B cell (primary cell): ENCODE measurements at regions not wholly inside any gene's neighbourhood (a gene's known extent, or its start where the extent isn't known, plus 50 kb on each side); places are given as distances from the start of the nearest gene placed in this dataset.

Source experiments
- ATAC-seq: fragments of 200-7000 bp; cut with Tn5 transposase; one replicate; pipeline ENCODE4 v1.10.0; 2021; ENCODE audit warnings: low read depth, mild to moderate bottlenecking, moderate number of reproducible peaks, moderate library complexity
- CTCF ChIA-PET: fragments of 350-600 bp; sonication (Branson Sonifier 250); formaldehyde crosslinking; loops from one replicate; lab custom pipeline; 2021; ENCODE audit warnings: antibody characterized with exemption, inconsistent platforms; lab: Charles Lee
- POLR2A ChIA-PET: fragments of 350-600 bp; sonication (Branson Sonifier 250); formaldehyde crosslinking; loops from one replicate; lab custom pipeline; 2021; ENCODE audit warnings: antibody characterized with exemption; lab: Charles Lee
- DNase-seq: peaks from one replicate; pipeline ENCODE4 v3.0.0; 2013
- H2AFZ ChIP-seq: 2 replicates; pipeline ENCODE4 v1.6.1; 2012; ENCODE audit warnings: mild to moderate bottlenecking, low read depth, low read length; ENCODE audit not compliant: insufficient read depth, poor library complexity, severe bottlenecking
- H3K27ac ChIP-seq, 2 donors: 1 replicate in 1 of 2; 2 replicates in 1 of 2; pipeline ENCODE4 v1.5.1; 2012 to 2013; ENCODE audit warnings: low read length in 2 of 2, mild to moderate bottlenecking in 2 of 2, moderate library complexity in 1 of 2
- H3K27me3 ChIP-seq, 4 experiments: fragments of 200-600 bp in 1 of 4; sonication (generic) in 1 of 4; replicated peaks in 1 of 4; 1 replicate in 2 of 4; 2 replicates in 2 of 4; pipeline versions ENCODE4 v1.6.1 to v1.7.0; 2013 to 2016; ENCODE audit warnings: low read length in 3 of 4, mild to moderate bottlenecking in 2 of 4, mixed read lengths in 1 of 4, moderate library complexity in 1 of 4; ENCODE audit not compliant: insufficient read depth in 4 of 4, control insufficient read depth in 3 of 4; ENCODE audit errors: control extremely low read depth in 1 of 4
- H3K36me3 ChIP-seq, 2 experiments: replicated peaks in 1 of 2; 1 replicate in 1 of 2; 2 replicates in 1 of 2; pipeline versions ENCODE4 v1.6.1 to v1.7.1; 2013; ENCODE audit warnings: low read length in 1 of 2; ENCODE audit not compliant: insufficient read depth in 2 of 2, control insufficient read depth in 1 of 2; ENCODE audit errors: control extremely low read depth in 1 of 2, extremely low read depth in 1 of 2
- H3K4me1 ChIP-seq, 2 donors: fragments of 200-600 bp in 1 of 2; sonication (generic) in 1 of 2; 1 replicate in 1 of 2; 2 replicates in 1 of 2; pipeline versions ENCODE4 v1.5.1 to v1.6.1; 2013 to 2017; ENCODE audit warnings: low read length in 2 of 2; ENCODE audit not compliant: control insufficient read depth in 2 of 2, insufficient read depth in 2 of 2
- H3K4me2 ChIP-seq: replicated peaks from 2 replicates; pipeline ENCODE3; 2012; ENCODE audit warnings: mild to moderate bottlenecking, low read depth, low read length; ENCODE audit not compliant: poor library complexity, severe bottlenecking
- H3K4me3 ChIP-seq, 5 experiments: fragments of 200-600 bp in 1 of 5; sonication (generic) in 1 of 5; 1 replicate in 3 of 5; 2 replicates in 2 of 5; pipeline versions ENCODE4 v1.5.1 to v1.7.0; 2011 to 2016; ENCODE audit warnings: low read length in 4 of 5, mild to moderate bottlenecking in 4 of 5, low read depth in 2 of 5, control low read depth in 1 of 5, moderate library complexity in 1 of 5; ENCODE audit not compliant: insufficient read depth in 1 of 5; ENCODE audit errors: control extremely low read depth in 1 of 5, extremely low read depth in 1 of 5
- H3K79me2 ChIP-seq: fragments of 200-600 bp; sonication (generic); one replicate; pipeline ENCODE4 v1.6.0; 2016; ENCODE audit warnings: low read length; ENCODE audit not compliant: control insufficient read depth, insufficient read depth
- H3K9ac ChIP-seq: fragments of 200-600 bp; sonication (generic); 2 replicates; pipeline ENCODE4 v1.6.1; 2017; ENCODE audit warnings: mild to moderate bottlenecking, low read length, moderate library complexity
- H3K9me3 ChIP-seq, 3 donors: one replicate each; pipeline versions ENCODE4 v1.6.1 to v1.7.1; 2013; ENCODE audit warnings: low read length in 2 of 3; ENCODE audit not compliant: control insufficient read depth in 2 of 3, insufficient read depth in 1 of 3; ENCODE audit errors: control extremely low read depth in 1 of 3
- H4K20me1 ChIP-seq: 2 replicates; pipeline ENCODE4 v1.6.0; 2012; ENCODE audit warnings: mild to moderate bottlenecking, low read length; ENCODE audit not compliant: insufficient read depth, control insufficient read depth, poor library complexity, severe bottlenecking
- H3K27ac Mint-ChIP-seq: one replicate; pipeline ENCODE4 v1.8.0; 2021; ENCODE audit warnings: mixed read lengths
- H3K27me3 Mint-ChIP-seq: one replicate; pipeline ENCODE4 v1.8.0; 2021; ENCODE audit warnings: mixed read lengths
- H3K4me1 Mint-ChIP-seq: one replicate; pipeline ENCODE4 v1.8.0; 2021; ENCODE audit warnings: mixed read lengths
- H3K4me3 Mint-ChIP-seq: one replicate; pipeline ENCODE4 v1.8.0; 2021; ENCODE audit warnings: mixed read lengths
- H3K9me3 Mint-ChIP-seq: one replicate; pipeline ENCODE4 v1.8.0; 2022; ENCODE audit warnings: mixed read lengths; ENCODE audit not compliant: insufficient read depth
- EZH2 ChIP-seq: IDR thresholded peaks from 2 replicates; pipeline ENCODE4 v1.6.1; 2012; ENCODE audit warnings: borderline replicate concordance, low read depth, mild to moderate bottlenecking, moderate library complexity, low read length; ENCODE audit not compliant: insufficient read depth, poor library complexity, severe bottlenecking
- WGBS: methylation state at CpG from one replicate; pipeline ENCODE4 v1.1.5; 2013; ENCODE audit warnings: missing lambda C conversion rate; ENCODE audit not compliant: insufficient coverage; 5-methylcytosine and 5-hydroxymethylcytosine counted together
- intact Hi-C: fragments of 100-400 bp; cut with micrococcal nuclease; formaldehyde crosslinking; loops from one replicate; pipeline ENCODE4 v1.10.0; 2022
- TF ChIP-seq, protein P1 (sequence below): fragments of 200-600 bp; IDR thresholded peaks from one replicate; pipeline ENCODE4 v1.8.0; 2022; ENCODE audit warnings: antibody characterized with exemption, mild to moderate bottlenecking

DNA sequence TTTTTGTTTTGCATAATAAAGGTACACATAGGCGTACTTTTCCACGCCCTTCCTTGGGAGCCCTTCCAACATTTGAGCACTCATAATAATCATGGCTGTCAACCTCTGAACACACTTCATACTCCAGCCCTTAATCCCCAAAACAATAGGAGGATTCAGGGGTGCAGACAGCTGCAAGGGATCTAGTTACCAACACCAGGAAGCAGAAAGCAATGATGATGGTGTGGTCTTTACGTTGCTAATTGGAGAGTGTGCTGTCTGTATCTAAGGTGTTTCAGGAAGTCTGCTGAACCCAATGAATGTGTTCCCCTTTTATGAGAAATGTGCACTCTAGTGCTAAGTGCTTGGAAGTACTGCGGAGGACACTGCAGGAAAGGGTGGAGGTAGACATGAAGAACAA is 60.3 kb upstream of the PDZRN3 start:
- CTCF ChIA-PET, result no interaction called here
- Mint-ChIP-seq H3K27me3 (no peaks in the 10 kb centered on the region), H3K9me3 (no peaks in the 10 kb centered on the region), H3K4me1 (no peaks in the 10 kb centered on the region), H3K27ac (no peak overlapping the region), H3K4me3 (no peak overlapping the region)
- Histone ChIP-seq H3K9ac (no peak overlapping the region), H3K27ac (no peak overlapping the region), H4K20me1 (no peaks in the 10 kb centered on the region), H3K9me3 (peaks cover 0 to 3% (median 0%) of the 10 kb centered on the region in 3 donors), H3K27me3 (no peaks in the 10 kb centered on the region), H3K36me3 (no peaks in the 10 kb centered on the region), H3K4me2 (no peak overlapping the region), H3K79me2 (no peaks in the 10 kb centered on the region), H3K4me3 (no peak overlapping the region), H3K4me1 (no peaks in the 10 kb centered on the region), H2AFZ (no peak overlapping the region)
- ATAC-seq (no peak), DNase-seq (no peak)
- POLR2A ChIA-PET, result no interaction called here
- 11% methylated on average over 2 of the region's 4 CpGs for WGBS
- intact Hi-C loops, result no loop called here
- TF ChIP-seq EZH2, result no peak
- TF ChIP-seq, protein P1, sequence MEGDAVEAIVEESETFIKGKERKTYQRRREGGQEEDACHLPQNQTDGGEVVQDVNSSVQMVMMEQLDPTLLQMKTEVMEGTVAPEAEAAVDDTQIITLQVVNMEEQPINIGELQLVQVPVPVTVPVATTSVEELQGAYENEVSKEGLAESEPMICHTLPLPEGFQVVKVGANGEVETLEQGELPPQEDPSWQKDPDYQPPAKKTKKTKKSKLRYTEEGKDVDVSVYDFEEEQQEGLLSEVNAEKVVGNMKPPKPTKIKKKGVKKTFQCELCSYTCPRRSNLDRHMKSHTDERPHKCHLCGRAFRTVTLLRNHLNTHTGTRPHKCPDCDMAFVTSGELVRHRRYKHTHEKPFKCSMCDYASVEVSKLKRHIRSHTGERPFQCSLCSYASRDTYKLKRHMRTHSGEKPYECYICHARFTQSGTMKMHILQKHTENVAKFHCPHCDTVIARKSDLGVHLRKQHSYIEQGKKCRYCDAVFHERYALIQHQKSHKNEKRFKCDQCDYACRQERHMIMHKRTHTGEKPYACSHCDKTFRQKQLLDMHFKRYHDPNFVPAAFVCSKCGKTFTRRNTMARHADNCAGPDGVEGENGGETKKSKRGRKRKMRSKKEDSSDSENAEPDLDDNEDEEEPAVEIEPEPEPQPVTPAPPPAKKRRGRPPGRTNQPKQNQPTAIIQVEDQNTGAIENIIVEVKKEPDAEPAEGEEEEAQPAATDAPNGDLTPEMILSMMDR, result no peak

DNA sequence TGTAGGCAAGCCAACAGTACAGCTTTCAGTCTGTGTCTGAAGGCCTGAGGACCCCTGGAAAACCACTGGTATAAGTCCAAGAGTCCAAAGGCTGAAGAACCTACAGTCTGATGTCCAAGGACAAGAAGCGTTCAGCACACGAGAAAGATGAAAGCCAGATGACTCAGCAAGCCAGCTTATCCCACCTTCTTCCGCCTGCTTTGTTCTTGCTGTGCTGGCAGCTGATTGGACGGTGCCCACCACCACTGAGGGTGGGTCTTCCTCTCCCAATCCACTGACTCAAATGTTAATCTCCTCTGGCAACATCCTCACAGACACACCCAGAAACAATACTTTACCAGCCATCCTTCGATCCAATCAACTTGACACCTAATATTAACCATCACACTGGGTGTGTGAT is 59.0 kb upstream of the PDZRN3 start:
- Histone ChIP-seq H3K4me2 (no peak overlapping the region), H3K36me3 (no peaks in the 10 kb centered on the region), H3K9ac (no peak overlapping the region), H4K20me1 (no peaks in the 10 kb centered on the region), H3K27me3 (no peaks in the 10 kb centered on the region), H3K79me2 (no peaks in the 10 kb centered on the region), H3K4me1 (no peaks in the 10 kb centered on the region), H3K9me3 (no peaks in the 10 kb centered on the region), H3K4me3 (no peak overlapping the region), H2AFZ (no peak overlapping the region), H3K27ac (no peak overlapping the region)
- 80% methylated on average over 4 of the region's 5 CpGs for WGBS
- TF ChIP-seq, protein P1, result no peak
- TF ChIP-seq EZH2, result no peak
- POLR2A ChIA-PET, result no interaction called here
- Mint-ChIP-seq H3K4me3 (no peak overlapping the region), H3K9me3 (no peaks in the 10 kb centered on the region), H3K27me3 (no peaks in the 10 kb centered on the region), H3K27ac (no peak overlapping the region), H3K4me1 (no peaks in the 10 kb centered on the region)
- intact Hi-C loops, result no loop called here
- ATAC-seq (no peak), DNase-seq (no peak)
- CTCF ChIA-PET, result no interaction called here
